B cell (primary cell): ENCODE measurements at regions not wholly inside any gene's neighbourhood (a gene's known extent, or its start where the extent isn't known, plus 50 kb on each side); places are given as distances from the start of the nearest gene placed in this dataset.

Experiments
- EZH2 ChIP-seq: IDR thresholded peaks from 2 replicates; pipeline ENCODE4 v1.6.1; 2012; ENCODE audit warnings: borderline replicate concordance, low read depth, mild to moderate bottlenecking, moderate library complexity, low read length; ENCODE audit not compliant: insufficient read depth, poor library complexity, severe bottlenecking
- TF ChIP-seq, protein P1 (sequence below): fragments of 200-600 bp; IDR thresholded peaks from one replicate; pipeline ENCODE4 v1.8.0; 2022; ENCODE audit warnings: antibody characterized with exemption, mild to moderate bottlenecking

DNA sequence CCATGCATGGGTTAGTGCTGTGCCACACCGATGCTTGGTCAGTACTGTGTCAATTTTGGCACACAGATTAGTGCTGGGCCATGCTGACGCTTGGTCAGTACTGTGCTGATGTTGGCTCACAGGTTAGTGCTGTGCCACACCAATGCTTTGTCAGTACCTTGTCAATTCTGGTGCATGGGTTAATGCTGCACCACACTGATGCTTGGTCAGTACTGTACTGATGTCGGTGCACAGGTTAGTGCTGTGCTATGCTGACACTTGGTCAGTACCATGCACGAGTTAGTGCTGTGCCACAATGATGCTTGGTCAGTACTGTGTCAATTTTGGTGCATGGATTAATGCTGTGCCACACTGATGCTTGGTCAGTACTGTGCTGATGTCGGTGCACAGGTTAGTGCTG lies 103.0 kb downstream of the NPIPB11 start:
- TF ChIP-seq, protein P1, sequence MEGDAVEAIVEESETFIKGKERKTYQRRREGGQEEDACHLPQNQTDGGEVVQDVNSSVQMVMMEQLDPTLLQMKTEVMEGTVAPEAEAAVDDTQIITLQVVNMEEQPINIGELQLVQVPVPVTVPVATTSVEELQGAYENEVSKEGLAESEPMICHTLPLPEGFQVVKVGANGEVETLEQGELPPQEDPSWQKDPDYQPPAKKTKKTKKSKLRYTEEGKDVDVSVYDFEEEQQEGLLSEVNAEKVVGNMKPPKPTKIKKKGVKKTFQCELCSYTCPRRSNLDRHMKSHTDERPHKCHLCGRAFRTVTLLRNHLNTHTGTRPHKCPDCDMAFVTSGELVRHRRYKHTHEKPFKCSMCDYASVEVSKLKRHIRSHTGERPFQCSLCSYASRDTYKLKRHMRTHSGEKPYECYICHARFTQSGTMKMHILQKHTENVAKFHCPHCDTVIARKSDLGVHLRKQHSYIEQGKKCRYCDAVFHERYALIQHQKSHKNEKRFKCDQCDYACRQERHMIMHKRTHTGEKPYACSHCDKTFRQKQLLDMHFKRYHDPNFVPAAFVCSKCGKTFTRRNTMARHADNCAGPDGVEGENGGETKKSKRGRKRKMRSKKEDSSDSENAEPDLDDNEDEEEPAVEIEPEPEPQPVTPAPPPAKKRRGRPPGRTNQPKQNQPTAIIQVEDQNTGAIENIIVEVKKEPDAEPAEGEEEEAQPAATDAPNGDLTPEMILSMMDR = no peak
- no peak for TF ChIP-seq EZH2
